Suppressor macrophage treated with lipopolysaccharide for 4 hours (primary cell): ENCODE measurements at regions not wholly inside any gene's neighbourhood (a gene's known extent, or its start where the extent isn't known, plus 50 kb on each side); places are given as distances from the start of the nearest gene placed in this dataset.
"Not testable (repeated sequence)": the region's sequence is repeated elsewhere in the genome, so short reads cannot be mapped to it uniquely, and the experiment has no call there.

Source experiments
- DNase-seq: peaks from one replicate; pipeline ENCODE4 v3.0.0-alpha.2; 2020

DNA sequence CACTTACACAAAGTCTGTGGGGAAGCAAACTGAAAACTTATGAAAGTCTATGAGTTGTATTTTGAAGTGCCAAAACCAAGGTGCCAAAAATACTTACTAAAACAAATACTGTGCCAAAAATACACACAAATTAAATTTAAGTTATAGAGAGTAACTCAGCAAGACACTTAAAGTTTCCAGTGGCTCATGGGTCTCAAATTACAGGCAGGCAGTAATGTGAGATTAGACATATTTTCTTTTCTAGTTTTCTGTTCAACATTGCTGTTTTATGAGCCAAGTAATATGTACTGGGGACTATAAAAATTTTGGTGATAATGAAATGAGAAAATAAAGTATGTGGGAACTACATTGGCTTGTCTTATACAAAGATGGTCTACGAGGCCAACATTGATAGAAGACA, 172.2 kb upstream of the SNX2 start:
- DNase-seq, result no peak

DNA sequence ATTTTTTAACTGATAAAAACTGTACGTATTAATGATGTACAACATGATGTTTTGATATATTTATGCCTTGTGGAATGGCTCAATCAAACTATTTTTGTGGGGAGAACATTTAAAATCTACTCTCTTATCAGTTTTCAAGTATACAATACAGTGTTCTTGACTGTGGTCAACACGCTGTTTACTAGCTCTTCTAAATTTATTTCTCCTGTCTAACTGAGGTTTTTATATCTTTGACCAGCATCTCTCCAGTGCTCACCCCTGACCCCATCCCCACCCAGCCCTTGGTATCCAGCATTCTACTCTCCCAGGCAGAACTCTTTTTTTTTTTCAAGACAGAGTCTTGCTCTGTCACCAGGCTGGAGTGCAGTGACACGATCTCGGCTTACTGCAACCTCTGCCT, 169.6 kb upstream of the SNX2 start:
- DNase-seq, result no peak

DNA sequence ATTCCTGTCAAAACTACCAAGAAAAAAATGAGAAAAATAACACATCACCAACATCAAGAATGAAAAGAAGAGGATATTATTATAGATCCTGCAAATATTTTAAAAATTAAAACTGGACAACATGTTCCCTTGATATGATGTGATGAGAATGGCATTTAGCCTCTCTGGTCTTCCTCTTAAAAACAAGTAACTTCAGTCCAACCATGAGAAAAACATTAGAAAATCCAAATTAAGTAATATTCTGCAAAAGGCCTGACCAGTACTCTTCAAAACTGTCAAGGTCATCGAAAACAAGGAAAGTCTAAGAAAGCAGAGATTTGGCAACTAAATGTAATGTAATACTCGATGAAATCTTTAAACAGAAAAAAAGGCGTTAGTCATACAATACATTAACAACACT, 167.1 kb upstream of the SNX2 start:
- DNase-seq, result no peak

GRCh38 chr5:122608222-122608621, 166.7 kb upstream of the SNX2 start:
- DNase-seq, result no peak

DNA sequence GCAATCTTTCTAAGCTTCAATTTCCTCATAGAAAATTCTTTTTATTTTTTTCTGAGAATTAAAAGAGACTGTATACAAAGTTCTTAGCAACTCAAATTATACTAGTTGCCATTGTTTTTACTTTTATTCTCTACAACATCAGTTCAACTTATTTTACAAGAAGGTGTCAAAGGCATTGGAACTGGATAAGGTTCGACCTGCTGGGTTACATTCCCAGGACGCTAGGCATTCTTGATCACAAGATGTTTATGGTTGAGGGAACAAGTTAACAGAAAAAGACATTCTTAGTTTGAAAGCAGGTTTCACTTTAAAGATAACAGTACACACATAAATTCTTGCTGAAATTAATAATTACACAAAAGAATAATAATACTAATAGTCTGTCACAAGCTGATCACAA, 163.5 kb upstream of the SNX2 start:
- DNase-seq, result no peak

DNA sequence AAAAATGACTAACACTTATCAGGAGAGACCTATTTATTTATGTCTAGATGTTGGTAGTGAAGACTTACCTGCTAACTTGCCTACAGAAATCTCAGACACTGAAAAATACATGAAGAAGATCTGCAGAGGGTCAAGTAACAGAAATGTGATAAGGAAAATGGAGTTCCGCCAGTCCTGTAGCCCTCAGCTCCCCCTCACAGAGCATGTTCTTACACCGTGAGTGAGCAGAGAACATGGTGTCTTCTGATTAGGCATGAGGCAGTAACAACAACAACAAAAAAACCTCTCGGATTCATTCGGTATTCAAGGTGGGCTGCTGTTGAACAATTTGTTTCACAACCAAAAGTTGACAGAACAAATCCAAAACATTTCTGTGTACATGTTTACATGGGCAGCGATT, 162.0 kb upstream of the SNX2 start:
- no peak for DNase-seq

- DNase-seq, result no peak
These were observed 159.7 kb upstream of the SNX2 start for GRCh38 chr5:122615146-122615545.

DNA sequence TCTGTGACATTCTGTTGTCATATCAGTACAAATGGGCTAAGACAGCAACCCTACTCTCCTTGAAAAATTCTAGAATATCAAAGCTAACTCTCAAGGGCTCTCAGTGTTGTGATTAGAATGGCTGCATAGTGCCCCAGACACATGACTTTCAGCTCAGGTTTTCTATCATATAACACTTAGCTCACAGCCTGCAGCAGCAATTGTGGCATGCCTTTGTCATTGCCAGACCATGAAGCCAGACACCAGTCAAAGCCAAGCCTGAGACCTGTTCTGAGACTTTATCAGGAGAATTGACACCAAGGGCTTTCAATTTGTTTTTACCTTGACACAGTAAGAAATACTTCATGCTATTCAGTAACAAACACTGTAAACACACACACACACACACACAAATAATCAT, 159.0 kb upstream of the SNX2 start:
- no peak for DNase-seq

GRCh38 chr5:122618046-122618445, 156.8 kb upstream of the SNX2 start:
- not testable (repeated sequence) for DNase-seq

DNA sequence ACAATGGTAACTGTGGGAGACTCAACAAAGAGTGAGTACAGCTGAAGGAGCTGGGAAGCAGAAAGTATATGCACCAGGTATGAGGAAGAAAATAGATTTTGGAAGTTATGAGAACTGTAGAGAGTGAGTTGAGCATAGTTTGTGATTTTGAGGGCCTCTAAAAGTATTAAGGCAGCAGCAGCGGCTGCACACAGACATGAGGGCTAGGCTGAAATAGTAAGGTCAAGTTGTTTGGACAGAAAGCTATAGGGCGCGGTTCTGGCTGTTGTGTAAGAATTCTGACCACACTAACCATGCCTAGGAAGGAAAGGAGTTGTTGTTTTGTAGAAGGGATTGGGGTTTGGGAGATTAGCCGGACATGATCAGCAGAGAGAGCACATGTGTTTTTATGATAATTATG, 154.1 kb upstream of the SNX2 start:
- DNase-seq, result not testable (repeated sequence)

DNA sequence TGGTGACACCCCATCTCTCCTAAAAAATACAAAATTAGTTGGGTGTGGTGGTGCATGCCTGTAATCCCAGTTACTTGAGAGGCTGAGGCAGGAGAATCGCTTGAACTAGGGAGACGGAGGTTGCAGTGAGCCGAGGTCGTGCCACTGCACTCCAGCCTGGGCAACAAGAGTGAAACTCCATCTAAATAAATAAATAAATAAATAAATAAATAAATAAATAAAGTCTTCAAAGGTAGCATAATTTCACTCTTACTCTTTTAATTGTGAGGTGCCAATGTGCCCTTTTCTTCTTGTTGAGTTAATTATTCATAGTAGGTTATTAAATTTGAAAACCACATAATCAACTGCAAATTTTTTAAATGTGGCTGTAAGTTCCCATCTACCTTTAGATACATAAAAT, 146.2 kb upstream of the SNX2 start:
- DNase-seq, result not testable (repeated sequence)

DNA sequence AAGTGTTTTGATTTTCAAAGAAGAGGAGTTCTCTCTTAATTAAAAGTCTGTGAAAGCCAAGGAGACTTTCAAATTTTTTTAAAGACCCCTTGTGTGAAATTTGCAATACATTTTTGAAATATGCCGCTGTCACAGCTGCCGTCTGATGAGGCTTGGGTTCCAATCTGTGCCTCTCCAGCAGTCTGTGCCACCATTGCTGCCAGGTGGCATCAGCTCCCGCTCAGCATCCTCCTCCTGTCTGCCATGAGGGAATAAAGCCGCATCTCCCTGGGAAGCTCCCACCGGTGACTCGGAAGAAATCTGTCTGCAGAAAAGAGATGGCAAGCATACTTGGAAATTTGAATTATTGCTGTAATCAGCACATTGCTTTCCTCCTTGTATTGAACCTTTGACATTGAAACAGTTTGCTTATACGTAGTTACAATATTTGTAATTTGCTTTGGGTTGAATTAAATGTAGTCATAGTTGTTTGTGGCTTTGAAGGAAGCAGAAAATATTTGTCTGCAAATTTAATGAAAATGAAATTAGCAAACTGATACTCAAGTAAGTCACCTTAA, 145.7 kb upstream of the SNX2 start:
- DNase-seq, result no peak

DNA sequence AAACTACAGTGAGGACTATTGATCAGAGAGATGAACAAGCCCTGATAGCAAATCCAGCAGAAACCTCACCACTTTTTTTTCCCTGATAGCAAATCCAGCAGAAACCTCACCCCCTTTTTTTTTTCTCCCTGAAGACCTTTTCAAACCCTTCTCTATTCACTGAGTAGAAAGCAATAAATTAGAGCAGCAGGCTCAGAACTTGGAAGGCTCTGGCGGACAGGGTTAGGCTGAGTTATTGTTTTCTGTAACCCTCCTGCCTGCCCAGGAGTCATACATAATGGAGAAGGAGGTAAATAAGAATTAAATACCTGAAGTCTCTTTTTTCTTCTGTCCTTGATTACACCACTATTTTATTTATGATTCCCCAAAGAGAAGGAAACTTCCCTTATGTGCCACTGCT, 136.3 kb upstream of the SNX2 start:
- DNase-seq, result no peak

- DNase-seq, result no peak
These were observed 135.8 kb upstream of the SNX2 start for GRCh38 chr5:122639033-122639432.

- no peak for DNase-seq
These were observed 135.0 kb upstream of the SNX2 start for GRCh38 chr5:122639864-122640263.

DNA sequence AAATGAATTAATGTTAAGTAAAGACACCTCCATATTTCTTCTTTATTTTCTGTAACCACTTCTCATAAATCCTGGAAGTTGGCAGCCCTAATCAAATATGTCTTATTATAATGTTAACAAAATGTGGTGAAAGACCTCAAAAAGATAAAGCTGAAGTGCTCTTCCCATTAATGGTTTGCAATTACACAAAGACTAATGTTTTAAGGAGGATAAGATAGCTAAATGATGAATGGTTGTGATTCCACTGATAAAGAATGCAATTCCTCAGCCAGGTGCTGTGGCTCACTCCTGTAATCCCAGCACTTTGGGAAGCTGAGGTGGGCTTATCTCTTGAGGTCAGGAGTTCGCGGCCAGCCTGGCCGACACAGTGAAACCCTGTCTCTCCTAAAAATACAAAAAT, 125.8 kb upstream of the SNX2 start:
- DNase-seq, result no peak

DNA sequence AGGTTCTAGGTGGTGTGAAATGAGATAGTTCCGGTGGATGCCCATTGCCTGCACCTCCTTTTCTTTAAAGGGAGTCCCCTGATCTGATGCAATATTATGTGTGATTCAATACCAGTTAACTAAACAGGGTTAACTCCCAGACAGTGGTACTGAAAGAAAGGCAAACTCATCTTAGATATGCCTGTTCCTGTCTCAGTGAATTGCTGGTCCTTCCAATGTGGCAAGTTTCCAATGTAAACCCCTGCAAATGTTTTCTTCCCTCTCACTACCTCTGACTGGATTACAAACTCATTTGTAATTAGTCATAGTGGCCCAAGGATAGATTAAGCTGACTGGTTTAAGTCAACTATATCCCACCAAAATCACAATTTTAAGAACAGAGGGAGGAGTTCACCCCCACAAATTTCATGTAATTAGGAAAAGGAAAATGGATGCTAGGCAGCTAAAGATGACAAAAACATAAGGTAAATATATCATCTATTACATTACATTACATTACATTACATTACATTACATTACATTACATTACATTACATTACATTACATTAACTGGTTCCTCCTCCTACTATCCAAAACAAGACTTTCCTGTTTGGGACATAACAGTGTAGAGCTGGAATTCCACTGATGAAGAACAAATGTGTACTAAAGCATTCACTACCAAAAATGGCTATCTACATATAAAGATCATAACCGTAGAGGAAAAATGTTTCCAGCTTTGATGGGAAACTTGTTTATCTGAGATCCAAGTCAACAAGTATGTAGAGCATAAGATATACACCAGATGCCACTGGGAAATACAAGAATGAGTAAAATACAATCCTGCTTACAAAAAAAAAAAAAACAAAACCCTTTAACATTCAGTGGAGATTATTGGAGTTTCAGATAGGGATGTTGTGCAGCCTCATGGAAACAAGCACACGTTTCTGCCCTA, 121.5 kb upstream of the SNX2 start:
- DNase-seq, result no peak

- DNase-seq, result no peak
These were observed 118.7 kb upstream of the SNX2 start for GRCh38 chr5:122656160-122656559.

DNA sequence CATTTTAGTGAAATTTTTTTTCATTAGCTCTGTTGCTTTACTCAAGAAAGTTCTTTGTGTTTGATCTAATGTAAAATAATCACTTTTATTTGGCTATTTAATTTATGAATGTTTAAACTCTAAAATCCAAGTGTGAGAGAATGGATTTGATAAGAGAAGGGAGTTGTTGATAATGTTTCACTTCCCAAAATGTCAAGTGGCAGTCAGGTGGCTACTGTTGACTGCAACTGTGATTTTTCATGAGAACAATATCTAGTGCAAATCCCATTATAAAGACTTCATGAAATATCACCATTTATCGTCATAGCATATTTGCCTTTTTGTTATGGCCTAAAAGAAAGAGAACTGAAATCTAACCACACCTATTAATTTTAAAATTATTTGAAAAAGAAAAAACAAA, 118.3 kb upstream of the SNX2 start:
- DNase-seq, result no peak

- no peak for DNase-seq
These were observed 113.2 kb upstream of the SNX2 start for GRCh38 chr5:122661496-122662180.

DNA sequence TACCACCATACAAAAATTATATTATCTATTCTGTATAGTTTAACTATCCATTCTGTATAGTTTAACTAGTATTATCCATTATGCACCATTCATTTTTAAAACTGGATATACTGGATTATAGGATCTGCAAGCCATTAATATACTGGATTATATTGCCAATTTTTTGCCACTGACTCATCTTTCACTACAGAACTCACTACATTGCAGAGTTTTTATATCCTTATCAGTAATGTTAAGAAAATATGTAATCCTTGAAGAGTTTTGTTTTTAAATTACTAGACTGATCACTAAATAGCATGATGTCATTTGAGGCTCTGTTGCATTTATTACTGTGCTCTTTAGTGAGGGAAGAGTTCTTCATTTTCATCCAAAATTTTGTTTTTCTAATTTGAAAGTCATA, 109.8 kb upstream of the SNX2 start:
- DNase-seq, result no peak

- no peak for DNase-seq
These were observed 106.3 kb upstream of the SNX2 start for GRCh38 chr5:122668552-122668951.

DNA sequence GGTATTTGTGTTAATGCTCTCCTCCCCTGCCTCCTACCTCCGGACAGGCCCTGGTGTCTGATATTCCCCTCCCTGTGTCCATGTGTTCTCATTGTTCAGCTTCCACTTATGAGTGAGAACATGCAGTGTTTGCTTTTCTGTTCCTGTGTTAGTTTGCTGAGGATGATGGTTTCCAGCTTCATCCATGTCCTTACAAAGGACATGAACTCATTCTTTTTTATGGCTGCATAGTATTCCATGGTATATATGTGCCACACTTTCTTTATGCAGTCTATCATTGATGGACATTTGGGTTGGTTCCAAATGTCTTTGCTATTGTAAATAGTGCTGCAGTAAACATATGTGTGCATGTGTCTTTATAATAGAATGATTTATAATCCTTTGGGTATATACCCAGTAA, 105.2 kb upstream of the SNX2 start:
- not testable (repeated sequence) for DNase-seq

GRCh38 chr5:122673343-122673742, 101.5 kb upstream of the SNX2 start:
- DNase-seq, result no peak
